SU-DHL-6 (cell line): ENCODE measurements at regions not wholly inside any gene's neighbourhood (a gene's known extent, or its start where the extent isn't known, plus 50 kb on each side); places are given as distances from the start of the nearest gene placed in this dataset.

ENCODE experiments used
- H2AFZ ChIP-seq: fragments of 200-600 bp; sonication (generic); 2 replicates; pipeline ENCODE4 v1.6.1; 2014; ENCODE audit warnings: low read depth, mild to moderate bottlenecking, moderate library complexity, mixed read lengths, antibody characterized with exemption, low read length; ENCODE audit not compliant: severe bottlenecking
- H3F3A ChIP-seq: fragments of 200-600 bp; shearing (Covaris generic); 2 replicates; pipeline ENCODE4 v1.6.0; 2016; ENCODE audit warnings: antibody characterized with exemption, mild to moderate bottlenecking; ENCODE audit not compliant: insufficient read depth
- H3K27ac ChIP-seq: fragments of 200-600 bp; sonication (generic); 2 replicates; pipeline ENCODE4 v1.5.1; 2016; ENCODE audit warnings: low read depth, mild to moderate bottlenecking, low read length, moderate library complexity, mixed read lengths
- H3K27me3 ChIP-seq: fragments of 200-600 bp; sonication (generic), shearing (Covaris generic); 2 replicates; pipeline ENCODE4 v1.6.0; 2014; ENCODE audit warnings: mild to moderate bottlenecking, low read length
- H3K36me3 ChIP-seq: fragments of 200-600 bp; sonication (generic); 2 replicates; pipeline ENCODE4 v1.6.1; 2014; ENCODE audit warnings: mild to moderate bottlenecking, low read length, mixed read lengths
- H3K4me2 ChIP-seq: fragments of 300-600, 200-600 bp; shearing (Covaris generic), sonication (generic); 2 replicates; pipeline ENCODE4 v1.6.0; 2014; ENCODE audit warnings: low read length, low read depth, mild to moderate bottlenecking; ENCODE audit not compliant: poor library complexity, severe bottlenecking
- H3K4me3 ChIP-seq: fragments of 200-600 bp; sonication (generic); 2 replicates; pipeline ENCODE4 v1.5.1; 2014; ENCODE audit warnings: antibody characterized with exemption, low read length, mild to moderate bottlenecking, mixed read lengths; ENCODE audit not compliant: insufficient read depth, poor library complexity, severe bottlenecking
- H3K79me2 ChIP-seq: fragments of 200-600 bp; sonication (generic); 2 replicates; pipeline ENCODE4 v1.6.1; 2014; ENCODE audit warnings: mild to moderate bottlenecking, low read length, moderate library complexity; ENCODE audit not compliant: insufficient read depth
- H3K9ac ChIP-seq: fragments of 200-600 bp; sonication (generic); 2 replicates; pipeline ENCODE4 v1.7.0; 2014; ENCODE audit warnings: mild to moderate bottlenecking, low read length
- H3K9me2 ChIP-seq: fragments of 200-600 bp; sonication (generic); replicated peaks from 2 replicates; pipeline ENCODE4 v1.6.1; 2014; ENCODE audit warnings: low read length; ENCODE audit not compliant: insufficient read depth
- H3K9me3 ChIP-seq: fragments of 200-600 bp; sonication (generic); 2 replicates; pipeline ENCODE4 v1.6.1; 2014; ENCODE audit warnings: low read length, mixed read lengths; ENCODE audit not compliant: insufficient read depth
- H4K20me1 ChIP-seq: fragments of 200-600 bp; sonication (generic); 2 replicates; pipeline ENCODE4 v1.6.1; 2014; ENCODE audit warnings: low read depth, mild to moderate bottlenecking, antibody characterized with exemption, low read length, moderate library complexity, mixed read lengths
- CTCF ChIP-seq: fragments of 200-600 bp; sonication (generic); IDR thresholded peaks from one replicate; pipeline ENCODE4 v1.5.1; 2017; ENCODE audit warnings: antibody characterized with exemption, mild to moderate bottlenecking, low read length, moderate library complexity; ENCODE audit not compliant: insufficient read depth, poor library complexity, severe bottlenecking
- EZH2phosphoT487 ChIP-seq: fragments of 200-600 bp; sonication (generic), shearing (Covaris generic); conservative IDR thresholded peaks from 2 replicates; pipeline ENCODE4 v1.6.1; 2018; ENCODE audit warnings: mild to moderate bottlenecking, antibody characterized with exemption, low read length, moderate library complexity, mixed read lengths

- Histone ChIP-seq H3K9me3 (no peaks in the 10 kb centered on the region), H3K27me3 (no peaks in the 10 kb centered on the region), H4K20me1 (no peaks in the 10 kb centered on the region), H3K9me2 (no peaks in the 10 kb centered on the region), H3K36me3 (no peaks in the 10 kb centered on the region), H3K9ac (no peak overlapping the region), H3K4me3 (no peak overlapping the region), H3K79me2 (no peaks in the 10 kb centered on the region), H3K4me2 (no peak overlapping the region), H3F3A (no peaks in the 10 kb centered on the region), H3K27ac (no peak overlapping the region), H2AFZ (no peak overlapping the region)
- TF ChIP-seq EZH2phosphoT487: no peak
- no peak for TF ChIP-seq CTCF
Measured at GRCh38 chr20:11207749-11208502, 534.1 kb upstream of the JAG1 start.

- no peaks in the 10 kb centered on the region for H3K27me3 ChIP-seq
- no peaks in the 10 kb centered on the region for H3K9me3 ChIP-seq
- no peaks in the 10 kb centered on the region for H3K36me3 ChIP-seq
- no peak overlapping the region for H3K4me2 ChIP-seq
- H3K27ac ChIP-seq: no peak overlapping the region
- no peaks in the 10 kb centered on the region for H3F3A ChIP-seq
- no peaks in the 10 kb centered on the region for H3K9me2 ChIP-seq
- H3K79me2 ChIP-seq: no peaks in the 10 kb centered on the region
- H4K20me1 ChIP-seq: no peaks in the 10 kb centered on the region
- H3K4me3 ChIP-seq: no peak overlapping the region
- no peak overlapping the region for H3K9ac ChIP-seq
- no peak for TF ChIP-seq EZH2phosphoT487
- TF ChIP-seq CTCF: no peak
- no peak overlapping the region for H2AFZ ChIP-seq
Measured at GRCh38 chr20:11210611-11211010, 536.8 kb upstream of the JAG1 start.

- Histone ChIP-seq H3K9me2 (no peaks in the 10 kb centered on the region), H3K4me3 (no peak overlapping the region), H3F3A (no peaks in the 10 kb centered on the region), H2AFZ (no peak overlapping the region), H3K9ac (no peak overlapping the region), H3K27ac (no peak overlapping the region), H3K27me3 (no peaks in the 10 kb centered on the region), H3K79me2 (no peaks in the 10 kb centered on the region), H3K4me2 (no peak overlapping the region), H3K36me3 (no peaks in the 10 kb centered on the region), H3K9me3 (no peaks in the 10 kb centered on the region), H4K20me1 (no peaks in the 10 kb centered on the region)
- TF ChIP-seq EZH2phosphoT487 (no peak), CTCF (no peak)
Measured at GRCh38 chr20:11212272-11212671, 538.5 kb upstream of the JAG1 start.
